ENCODE measurements at regions not wholly inside any gene's neighbourhood (a gene's known extent, or its start where the extent isn't known, plus 50 kb on each side); places are given as distances from the start of the nearest gene placed in this dataset.

- TF ChIP-seq CTCF (conservative IDR thresholded peaks at IDR 0.05; ENCODE audit: low read depth, low read length) (no peak), EZH2 (IDR thresholded peaks at IDR 0.05; ENCODE audit: borderline replicate concordance, low read depth, low read length, poor library complexity, severe bottlenecking) (no peak)
These were observed 700.5 kb upstream of the RGMB start for GRCh38 chr5:98072921-98073320.
